GM23338 (cell line): ENCODE measurements at regions not wholly inside any gene's neighbourhood (a gene's known extent, or its start where the extent isn't known, plus 50 kb on each side); places are given as distances from the start of the nearest gene placed in this dataset.

ENCODE experiments used
- ATAC-seq: fragments of 200-7000 bp; cut with Tn5 transposase; 3 replicates; pipeline ENCODE4 v1.9.1; 2020
- DNase-seq: peaks from one replicate; pipeline ENCODE4 v3.0.0-alpha.2; 2015; ENCODE audit warnings: low spot score
- H2AFZ ChIP-seq: fragments of 200-600 bp; sonication (generic); 2 replicates; pipeline ENCODE4 v1.8.0; 2016; ENCODE audit warnings: antibody characterized with exemption, mild to moderate bottlenecking, moderate library complexity
- H3F3A ChIP-seq: fragments of 200-600 bp; sonication (generic); replicated peaks from 2 replicates; pipeline ENCODE4 v1.8.0; 2017; ENCODE audit warnings: antibody characterized with exemption, mixed run types, low read depth
- H3K27ac ChIP-seq: fragments of 200-600 bp; sonication (generic); 2 replicates; pipeline ENCODE4 v1.6.1; 2016; ENCODE audit warnings: low read depth
- H3K27me3 ChIP-seq: fragments of 200-600 bp; sonication (generic); 2 replicates; pipeline ENCODE4 v1.8.0; 2016; ENCODE audit warnings: mild to moderate bottlenecking, mixed run types, moderate library complexity; ENCODE audit not compliant: insufficient read depth
- H3K36me3 ChIP-seq: fragments of 200-600 bp; sonication (generic); 2 replicates; pipeline ENCODE4 v1.8.0; 2016; ENCODE audit warnings: mild to moderate bottlenecking; ENCODE audit not compliant: insufficient read depth
- H3K4me1 ChIP-seq: fragments of 200-600 bp; sonication (generic); 2 replicates; pipeline ENCODE4 v1.8.0; 2016; ENCODE audit warnings: mild to moderate bottlenecking, moderate library complexity; ENCODE audit not compliant: insufficient read depth
- H3K4me2 ChIP-seq: fragments of 200-600 bp; sonication (generic); 2 replicates; pipeline ENCODE4 v1.7.1; 2017; ENCODE audit warnings: mixed run types
- H3K4me3 ChIP-seq: fragments of 200-600 bp; sonication (generic); 2 replicates; pipeline ENCODE4 v1.6.1; 2016; ENCODE audit warnings: mixed run types
- H3K79me2 ChIP-seq: fragments of 200-600 bp; sonication (generic); replicated peaks from 2 replicates; pipeline ENCODE4 v1.8.0; 2017; ENCODE audit warnings: mild to moderate bottlenecking; ENCODE audit not compliant: insufficient read depth
- H3K9me2 ChIP-seq: fragments of 200-600 bp; sonication (generic); 2 replicates; pipeline ENCODE4 v1.8.0; 2017; ENCODE audit not compliant: insufficient read depth
- H4K20me1 ChIP-seq: fragments of 200-600 bp; sonication (generic); replicated peaks from 2 replicates; pipeline ENCODE4 v1.8.0; 2017; ENCODE audit warnings: mild to moderate bottlenecking; ENCODE audit not compliant: insufficient read depth
- H3K27ac Mint-ChIP-seq: 2 replicates; pipeline ENCODE4 v1.8.0; 2020; ENCODE audit warnings: inconsistent platforms, mild to moderate bottlenecking, moderate library complexity, mixed read lengths
- H3K27me3 Mint-ChIP-seq: 3 replicates; pipeline ENCODE4 v1.8.0; 2022; ENCODE audit warnings: low read depth, mild to moderate bottlenecking, moderate library complexity, mixed read lengths, inconsistent platforms; ENCODE audit not compliant: insufficient read depth, poor library complexity
- H3K36me3 Mint-ChIP-seq: 3 replicates; pipeline ENCODE4 v1.8.0; 2021; ENCODE audit warnings: low read depth, mild to moderate bottlenecking, inconsistent platforms, moderate library complexity, mixed read lengths
- H3K4me1 Mint-ChIP-seq: 3 replicates; pipeline ENCODE4 v1.8.0; 2020; ENCODE audit warnings: mild to moderate bottlenecking, inconsistent platforms, mixed read lengths
- H3K4me3 Mint-ChIP-seq: 3 replicates; pipeline ENCODE4 v1.8.0; 2021; ENCODE audit warnings: moderate library complexity, mild to moderate bottlenecking, inconsistent platforms, mixed read lengths
- H3K9me3 Mint-ChIP-seq: 3 replicates; pipeline ENCODE4 v1.8.0; 2020; ENCODE audit warnings: moderate library complexity, mild to moderate bottlenecking, inconsistent platforms, mixed read lengths
- CREB1 ChIP-seq: fragments of 250-450 bp; sonication (Bioruptor Pico); IDR thresholded peaks from 2 replicates; pipeline ENCODE4 v1.5.0; 2020; ENCODE audit warnings: low read depth, mild to moderate bottlenecking, moderate library complexity
- ETS1 ChIP-seq: IDR thresholded peaks from 2 replicates; pipeline ENCODE4 v1.6.1; 2016; ENCODE audit warnings: antibody characterized with exemption
- EZH2phosphoT487 ChIP-seq: fragments of 200-600 bp; sonication (generic); IDR thresholded peaks from one replicate; pipeline ENCODE4 v1.8.1; 2018; ENCODE audit warnings: antibody characterized with exemption; ENCODE audit not compliant: unreplicated experiment
- JUNB ChIP-seq: IDR thresholded peaks from one replicate; pipeline ENCODE4 v1.6.1; 2016; ENCODE audit warnings: antibody characterized with exemption; ENCODE audit not compliant: unreplicated experiment
- NANOG ChIP-seq: IDR thresholded peaks from 2 replicates; pipeline ENCODE4 v1.6.1; 2016; ENCODE audit warnings: antibody characterized with exemption, borderline replicate concordance
- POLR2AphosphoS5 ChIP-seq: IDR thresholded peaks from 2 replicates; pipeline ENCODE4 v1.6.1; 2016; ENCODE audit warnings: antibody characterized with exemption, low read depth
- STAT1 ChIP-seq: IDR thresholded peaks from one replicate; pipeline ENCODE4 v1.6.1; 2016; ENCODE audit warnings: antibody characterized with exemption; ENCODE audit not compliant: unreplicated experiment
- ZNF114 ChIP-seq: fragments of 250-450 bp; sonication (Bioruptor Pico); IDR thresholded peaks from 2 replicates; pipeline ENCODE4 v1.5.0; 2020; ENCODE audit warnings: mild to moderate bottlenecking, moderate library complexity
- ZNF331 ChIP-seq: fragments of 250-450 bp; sonication (Bioruptor Pico); IDR thresholded peaks from 2 replicates; pipeline ENCODE4 v1.5.0; 2020; ENCODE audit warnings: low read depth, mild to moderate bottlenecking, moderate library complexity
- TF ChIP-seq, protein P1 (sequence below): IDR thresholded peaks from one replicate; pipeline ENCODE4 v1.6.1; 2018; ENCODE audit warnings: antibody characterized with exemption; ENCODE audit not compliant: unreplicated experiment
- TF ChIP-seq, protein P2 (sequence below): fragments of 250-450 bp; sonication (Bioruptor Pico); IDR thresholded peaks from 2 replicates; pipeline ENCODE4 v1.5.0; 2020; ENCODE audit warnings: mild to moderate bottlenecking, moderate library complexity

GRCh38 chr2:228625481-228625880, 444.0 kb upstream of the SPHKAP start (continued):
- TF ChIP-seq, protein P1, sequence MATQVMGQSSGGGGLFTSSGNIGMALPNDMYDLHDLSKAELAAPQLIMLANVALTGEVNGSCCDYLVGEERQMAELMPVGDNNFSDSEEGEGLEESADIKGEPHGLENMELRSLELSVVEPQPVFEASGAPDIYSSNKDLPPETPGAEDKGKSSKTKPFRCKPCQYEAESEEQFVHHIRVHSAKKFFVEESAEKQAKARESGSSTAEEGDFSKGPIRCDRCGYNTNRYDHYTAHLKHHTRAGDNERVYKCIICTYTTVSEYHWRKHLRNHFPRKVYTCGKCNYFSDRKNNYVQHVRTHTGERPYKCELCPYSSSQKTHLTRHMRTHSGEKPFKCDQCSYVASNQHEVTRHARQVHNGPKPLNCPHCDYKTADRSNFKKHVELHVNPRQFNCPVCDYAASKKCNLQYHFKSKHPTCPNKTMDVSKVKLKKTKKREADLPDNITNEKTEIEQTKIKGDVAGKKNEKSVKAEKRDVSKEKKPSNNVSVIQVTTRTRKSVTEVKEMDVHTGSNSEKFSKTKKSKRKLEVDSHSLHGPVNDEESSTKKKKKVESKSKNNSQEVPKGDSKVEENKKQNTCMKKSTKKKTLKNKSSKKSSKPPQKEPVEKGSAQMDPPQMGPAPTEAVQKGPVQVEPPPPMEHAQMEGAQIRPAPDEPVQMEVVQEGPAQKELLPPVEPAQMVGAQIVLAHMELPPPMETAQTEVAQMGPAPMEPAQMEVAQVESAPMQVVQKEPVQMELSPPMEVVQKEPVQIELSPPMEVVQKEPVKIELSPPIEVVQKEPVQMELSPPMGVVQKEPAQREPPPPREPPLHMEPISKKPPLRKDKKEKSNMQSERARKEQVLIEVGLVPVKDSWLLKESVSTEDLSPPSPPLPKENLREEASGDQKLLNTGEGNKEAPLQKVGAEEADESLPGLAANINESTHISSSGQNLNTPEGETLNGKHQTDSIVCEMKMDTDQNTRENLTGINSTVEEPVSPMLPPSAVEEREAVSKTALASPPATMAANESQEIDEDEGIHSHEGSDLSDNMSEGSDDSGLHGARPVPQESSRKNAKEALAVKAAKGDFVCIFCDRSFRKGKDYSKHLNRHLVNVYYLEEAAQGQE, result no peak
- no peak for TF ChIP-seq CREB1
- no peak for TF ChIP-seq ETS1
- no peak for TF ChIP-seq EZH2phosphoT487

DNA sequence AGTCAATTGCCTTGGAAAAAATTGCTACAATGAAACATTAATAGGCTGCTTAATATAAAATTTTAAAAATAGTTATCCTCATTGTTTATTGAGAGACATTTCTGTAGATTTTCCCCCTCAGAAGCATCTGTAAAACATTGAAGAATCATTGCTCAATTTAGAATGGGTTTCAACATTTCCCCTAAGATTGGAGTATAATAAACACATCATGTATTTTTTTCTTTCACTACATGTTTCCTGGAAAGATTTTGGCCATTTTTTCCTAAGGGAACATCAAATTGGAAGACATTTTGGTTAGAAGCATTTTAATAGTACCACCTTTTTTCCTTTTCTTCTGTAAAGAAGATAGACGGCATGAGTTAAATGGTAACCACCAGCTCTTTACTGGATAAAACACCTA, 443.2 kb upstream of the SPHKAP start:
- ATAC-seq, result no peak
- Mint-ChIP-seq H3K9me3 (no peaks in the 10 kb centered on the region; the same call in 2 of the 3 replicates), H3K27ac (no peak overlapping the region)
- TF ChIP-seq JUNB (no peak), CREB1 (no peak), ZNF331 (CRISPR knock-in tag) (no peak), ZNF114 (CRISPR knock-in tag) (no peak), NANOG (no peak), STAT1 (no peak), POLR2AphosphoS5 (no peak), EZH2phosphoT487 (no peak)
- TF ChIP-seq, protein P2, sequence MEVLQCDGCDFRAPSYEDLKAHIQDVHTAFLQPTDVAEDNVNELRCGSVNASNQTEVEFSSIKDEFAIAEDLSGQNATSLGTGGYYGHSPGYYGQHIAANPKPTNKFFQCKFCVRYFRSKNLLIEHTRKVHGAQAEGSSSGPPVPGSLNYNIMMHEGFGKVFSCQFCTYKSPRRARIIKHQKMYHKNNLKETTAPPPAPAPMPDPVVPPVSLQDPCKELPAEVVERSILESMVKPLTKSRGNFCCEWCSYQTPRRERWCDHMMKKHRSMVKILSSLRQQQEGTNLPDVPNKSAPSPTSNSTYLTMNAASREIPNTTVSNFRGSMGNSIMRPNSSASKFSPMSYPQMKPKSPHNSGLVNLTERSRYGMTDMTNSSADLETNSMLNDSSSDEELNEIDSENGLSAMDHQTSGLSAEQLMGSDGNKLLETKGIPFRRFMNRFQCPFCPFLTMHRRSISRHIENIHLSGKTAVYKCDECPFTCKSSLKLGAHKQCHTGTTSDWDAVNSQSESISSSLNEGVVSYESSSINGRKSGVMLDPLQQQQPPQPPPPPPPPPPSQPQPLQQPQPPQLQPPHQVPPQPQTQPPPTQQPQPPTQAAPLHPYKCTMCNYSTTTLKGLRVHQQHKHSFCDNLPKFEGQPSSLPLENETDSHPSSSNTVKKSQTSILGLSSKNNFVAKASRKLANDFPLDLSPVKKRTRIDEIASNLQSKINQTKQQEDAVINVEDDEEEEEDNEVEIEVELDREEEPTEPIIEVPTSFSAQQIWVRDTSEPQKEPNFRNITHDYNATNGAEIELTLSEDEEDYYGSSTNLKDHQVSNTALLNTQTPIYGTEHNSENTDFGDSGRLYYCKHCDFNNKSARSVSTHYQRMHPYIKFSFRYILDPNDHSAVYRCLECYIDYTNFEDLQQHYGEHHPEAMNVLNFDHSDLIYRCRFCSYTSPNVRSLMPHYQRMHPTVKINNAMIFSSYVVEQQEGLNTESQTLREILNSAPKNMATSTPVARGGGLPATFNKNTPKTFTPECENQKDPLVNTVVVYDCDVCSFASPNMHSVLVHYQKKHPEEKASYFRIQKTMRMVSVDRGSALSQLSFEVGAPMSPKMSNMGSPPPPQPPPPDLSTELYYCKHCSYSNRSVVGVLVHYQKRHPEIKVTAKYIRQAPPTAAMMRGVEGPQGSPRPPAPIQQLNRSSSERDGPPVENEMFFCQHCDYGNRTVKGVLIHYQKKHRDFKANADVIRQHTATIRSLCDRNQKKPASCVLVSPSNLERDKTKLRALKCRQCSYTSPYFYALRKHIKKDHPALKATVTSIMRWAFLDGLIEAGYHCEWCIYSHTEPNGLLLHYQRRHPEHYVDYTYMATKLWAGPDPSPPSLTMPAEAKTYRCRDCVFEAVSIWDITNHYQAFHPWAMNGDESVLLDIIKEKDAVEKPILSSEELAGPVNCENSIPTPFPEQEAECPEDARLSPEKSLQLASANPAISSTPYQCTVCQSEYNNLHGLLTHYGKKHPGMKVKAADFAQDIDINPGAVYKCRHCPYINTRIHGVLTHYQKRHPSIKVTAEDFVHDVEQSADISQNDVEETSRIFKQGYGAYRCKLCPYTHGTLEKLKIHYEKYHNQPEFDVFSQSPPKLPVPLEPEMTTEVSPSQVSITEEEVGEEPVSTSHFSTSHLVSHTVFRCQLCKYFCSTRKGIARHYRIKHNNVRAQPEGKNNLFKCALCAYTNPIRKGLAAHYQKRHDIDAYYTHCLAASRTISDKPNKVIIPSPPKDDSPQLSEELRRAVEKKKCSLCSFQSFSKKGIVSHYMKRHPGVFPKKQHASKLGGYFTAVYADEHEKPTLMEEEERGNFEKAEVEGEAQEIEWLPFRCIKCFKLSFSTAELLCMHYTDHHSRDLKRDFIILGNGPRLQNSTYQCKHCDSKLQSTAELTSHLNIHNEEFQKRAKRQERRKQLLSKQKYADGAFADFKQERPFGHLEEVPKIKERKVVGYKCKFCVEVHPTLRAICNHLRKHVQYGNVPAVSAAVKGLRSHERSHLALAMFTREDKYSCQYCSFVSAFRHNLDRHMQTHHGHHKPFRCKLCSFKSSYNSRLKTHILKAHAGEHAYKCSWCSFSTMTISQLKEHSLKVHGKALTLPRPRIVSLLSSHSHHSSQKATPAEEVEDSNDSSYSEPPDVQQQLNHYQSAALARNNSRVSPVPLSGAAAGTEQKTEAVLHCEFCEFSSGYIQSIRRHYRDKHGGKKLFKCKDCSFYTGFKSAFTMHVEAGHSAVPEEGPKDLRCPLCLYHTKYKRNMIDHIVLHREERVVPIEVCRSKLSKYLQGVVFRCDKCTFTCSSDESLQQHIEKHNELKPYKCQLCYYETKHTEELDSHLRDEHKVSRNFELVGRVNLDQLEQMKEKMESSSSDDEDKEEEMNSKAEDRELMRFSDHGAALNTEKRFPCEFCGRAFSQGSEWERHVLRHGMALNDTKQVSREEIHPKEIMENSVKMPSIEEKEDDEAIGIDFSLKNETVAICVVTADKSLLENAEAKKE (CRISPR knock-in tag), result no peak
- TF ChIP-seq, protein P1, result no peak

More for the DNA sequence above, 443.2 kb upstream of the SPHKAP start:
- Mint-ChIP-seq H3K36me3 (no peaks in the 10 kb centered on the region), H3K27me3 (no peaks in the 10 kb centered on the region), H3K4me1 (no peaks in the 10 kb centered on the region), H3K4me3 (no peak overlapping the region)
- H2AFZ ChIP-seq, result no peak overlapping the region
- H3K4me1 ChIP-seq, result no peaks in the 10 kb centered on the region
- H3K27ac ChIP-seq, result no peak overlapping the region
- no peak overlapping the region for H3K4me3 ChIP-seq
- peaks cover 2% of the 10 kb centered on the region; the same call in 1 of the 2 replicates for H3K9me2 ChIP-seq
- H4K20me1 ChIP-seq, result no peaks in the 10 kb centered on the region
- H3K36me3 ChIP-seq, result no peaks in the 10 kb centered on the region; the same call in 1 of the 2 replicates
- H3K4me2 ChIP-seq, result no peak overlapping the region
- no peaks in the 10 kb centered on the region for H3K27me3 ChIP-seq
- H3K79me2 ChIP-seq, result no peaks in the 10 kb centered on the region
- no peaks in the 10 kb centered on the region for H3F3A ChIP-seq
- no peak for DNase-seq
